IMR-90 (cell line): ENCODE measurements at regions not wholly inside any gene's neighbourhood (a gene's known extent, or its start where the extent isn't known, plus 50 kb on each side); places are given as distances from the start of the nearest gene placed in this dataset.

ENCODE experiments used
- ATAC-seq: fragments of 200-7000 bp; cut with Tn5 transposase; 2 replicates; pipeline ENCODE4 v1.9.1; 2020; ENCODE audit warnings: low read depth, mild to moderate bottlenecking, moderate library complexity
- BruUV-seq: library from RNA; stranded (reverse); fragments of 400-500 nt; replicated peaks from 2 replicates; lab custom pipeline; 2021; lab: Mats Ljungman, UMichigan
- CTCF ChIA-PET: fragments of 300-600 bp; formaldehyde crosslinking; extraction: SDS; loops from one replicate; lab custom pipeline; 2021; ENCODE audit warnings: antibody characterized with exemption; lab: Yijun Ruan, JAX
- POLR2A ChIA-PET: fragments of 300-600 bp; sonication (Branson Sonifier 250); formaldehyde crosslinking; loops from one replicate; lab custom pipeline; 2022; ENCODE audit warnings: antibody characterized with exemption; ENCODE audit not compliant: unreplicated experiment; lab: Charles Lee
- DNase-seq: peaks from one replicate; pipeline ENCODE4 v3.0.0; 2013
- H2AFZ ChIP-seq: replicated peaks from 2 replicates; pipeline ENCODE3; 2013; ENCODE audit warnings: low read length, mild to moderate bottlenecking; ENCODE audit not compliant: poor library complexity
- H2AK5ac ChIP-seq: 2 replicates; pipeline ENCODE4 v1.6.1; 2013; ENCODE audit warnings: low read depth, low read length, inconsistent platforms
- H2AK9ac ChIP-seq: replicated peaks from 2 replicates; pipeline ENCODE3; 2013; ENCODE audit warnings: mild to moderate bottlenecking, low read depth, low read length, moderate library complexity; ENCODE audit not compliant: poor library complexity
- H2BK120ac ChIP-seq: 2 replicates; pipeline ENCODE4 v1.6.1; 2013; ENCODE audit warnings: low read depth, low read length, inconsistent platforms
- H2BK15ac ChIP-seq: 3 replicates; pipeline ENCODE4 v1.6.1; 2013; ENCODE audit warnings: low read depth, low read length, inconsistent platforms
- H2BK20ac ChIP-seq: 2 replicates; pipeline ENCODE4 v1.6.1; 2013; ENCODE audit warnings: low read depth, mild to moderate bottlenecking, inconsistent platforms, low read length, moderate library complexity
- H2BK5ac ChIP-seq: 2 replicates; pipeline ENCODE4 v1.6.1; 2013; ENCODE audit warnings: mild to moderate bottlenecking, low read depth, low read length, inconsistent platforms; ENCODE audit not compliant: poor library complexity, severe bottlenecking
- H3K14ac ChIP-seq: replicated peaks from 2 replicates; pipeline ENCODE4 v1.6.1; 2013; ENCODE audit warnings: low read depth, low read length, inconsistent platforms
- H3K18ac ChIP-seq: 2 replicates; pipeline ENCODE4 v1.6.1; 2013; ENCODE audit warnings: low read depth, low read length, control low read depth
- H3K23ac ChIP-seq: 2 replicates; pipeline ENCODE4 v1.6.1; 2013; ENCODE audit warnings: low read depth, low read length, inconsistent platforms
- H3K27ac ChIP-seq: 2 replicates; pipeline ENCODE4 v1.5.1; 2013; ENCODE audit warnings: mild to moderate bottlenecking, control low read depth, low read length; ENCODE audit not compliant: insufficient read depth
- H3K27me3 ChIP-seq: 2 replicates; pipeline ENCODE4 v1.6.1; 2013; ENCODE audit warnings: low read length; ENCODE audit not compliant: control insufficient read depth, insufficient read depth
- H3K36me3 ChIP-seq: 2 replicates; pipeline ENCODE4 v1.6.1; 2013; ENCODE audit warnings: low read length, mixed read lengths; ENCODE audit not compliant: control insufficient read depth, insufficient read depth
- H3K4ac ChIP-seq: 2 replicates; pipeline ENCODE4 v1.6.1; 2013; ENCODE audit warnings: low read depth, low read length, inconsistent platforms
- H3K4me1 ChIP-seq: 2 replicates; pipeline ENCODE4 v1.6.1; 2013; ENCODE audit warnings: low read length, mixed read lengths; ENCODE audit not compliant: control insufficient read depth, insufficient read depth
- H3K4me2 ChIP-seq: 2 replicates; pipeline ENCODE4 v1.6.1; 2013; ENCODE audit warnings: low read depth, mild to moderate bottlenecking, control low read depth, low read length, moderate library complexity
- H3K4me3 ChIP-seq: 2 replicates; pipeline ENCODE4 v1.5.1; 2013; ENCODE audit warnings: low read depth, mild to moderate bottlenecking, control low read depth, low read length, moderate library complexity; ENCODE audit not compliant: insufficient read depth
- H3K56ac ChIP-seq: 2 replicates; pipeline ENCODE4 v1.6.1; 2013; ENCODE audit warnings: low read length, inconsistent platforms; ENCODE audit not compliant: insufficient read depth; ENCODE audit errors: extremely low read depth
- H3K79me1 ChIP-seq, 2 experiments: 2 replicates each; pipeline ENCODE4 v1.6.1; 2013; ENCODE audit warnings: low read length in 2 of 2, inconsistent platforms in 1 of 2, low read depth in 1 of 2
- H3K9ac ChIP-seq: 2 replicates; pipeline ENCODE4 v1.6.1; 2013; ENCODE audit warnings: low read depth, low read length, control low read depth
- H3K9me1 ChIP-seq: 2 replicates; pipeline ENCODE4 v1.6.1; 2013; ENCODE audit warnings: low read length, inconsistent platforms; ENCODE audit not compliant: insufficient read depth
- H3K9me3 ChIP-seq: 2 replicates; pipeline ENCODE4 v1.6.1; 2013; ENCODE audit warnings: low read length; ENCODE audit not compliant: control insufficient read depth, insufficient read depth
- H4K20me1 ChIP-seq: 2 replicates; pipeline ENCODE4 v1.6.1; 2013; ENCODE audit warnings: low read length, inconsistent platforms; ENCODE audit not compliant: insufficient read depth
- H4K5ac ChIP-seq: 2 replicates; pipeline ENCODE4 v1.6.1; 2013; ENCODE audit warnings: mild to moderate bottlenecking, low read depth, low read length, control low read depth
- H4K8ac ChIP-seq, 2 experiments: 2 replicates each; pipeline ENCODE4 v1.6.1; 2013; ENCODE audit warnings: low read depth in 2 of 2, low read length in 2 of 2, control low read depth in 1 of 2, inconsistent platforms in 1 of 2
- H4K91ac ChIP-seq: 2 replicates; pipeline ENCODE4 v1.6.1; 2013; ENCODE audit warnings: low read depth, low read length, inconsistent platforms; ENCODE audit not compliant: insufficient read depth
- BHLHE40 ChIP-seq: fragments of 150-350 bp; IDR thresholded peaks from 2 replicates; pipeline ENCODE4 v1.6.1; 2016; ENCODE audit warnings: mild to moderate bottlenecking, low read depth, low read length
- CEBPB ChIP-seq: IDR thresholded peaks from 2 replicates; pipeline ENCODE4 v1.6.1; 2012; ENCODE audit warnings: low read depth, low read length, improper control_type of control experiment
- FOS ChIP-seq: fragments of 150-350 bp; IDR thresholded peaks from 2 replicates; pipeline ENCODE4 v1.6.1; 2016; ENCODE audit warnings: low read depth, low read length
- MAFK ChIP-seq: IDR thresholded peaks from 2 replicates; pipeline ENCODE4 v1.6.1; 2012; ENCODE audit warnings: low read depth, low read length, improper control_type of control experiment
- MAZ ChIP-seq: IDR thresholded peaks from 2 replicates; pipeline ENCODE4 v1.6.1; 2012; ENCODE audit warnings: low read depth, mild to moderate bottlenecking, low read length, improper control_type of control experiment, moderate library complexity, borderline replicate concordance
- MXI1 ChIP-seq: IDR thresholded peaks from 2 replicates; pipeline ENCODE4 v1.6.1; 2012; ENCODE audit warnings: low read depth, mild to moderate bottlenecking, low read length, moderate library complexity, borderline replicate concordance
- NFE2L2 ChIP-seq: fragments of 150-350 bp; IDR thresholded peaks from 2 replicates; pipeline ENCODE4 v1.6.1; 2016; ENCODE audit warnings: low read depth, mild to moderate bottlenecking, low read length
- POLR2A ChIP-seq: IDR thresholded peaks from 2 replicates; pipeline ENCODE4 v1.6.1; 2012; ENCODE audit warnings: mild to moderate bottlenecking, low read depth, low read length
- RCOR1 ChIP-seq: IDR thresholded peaks from 2 replicates; pipeline ENCODE4 v1.6.1; 2012; ENCODE audit warnings: mild to moderate bottlenecking, low read length, improper control_type of control experiment; ENCODE audit not compliant: insufficient replicate concordance
- RFX5 ChIP-seq: IDR thresholded peaks from 2 replicates; pipeline ENCODE4 v1.8.0; 2012; ENCODE audit warnings: low read depth, mild to moderate bottlenecking, low read length, moderate library complexity
- SMC3 ChIP-seq: fragments of 150-350 bp; IDR thresholded peaks from 2 replicates; pipeline ENCODE4 v1.6.1; 2016; ENCODE audit warnings: low read depth, mild to moderate bottlenecking, antibody characterized with exemption, low read length, moderate library complexity
- USF2 ChIP-seq: fragments of 150-350 bp; IDR thresholded peaks from 2 replicates; pipeline ENCODE4 v1.6.1; 2017; ENCODE audit warnings: mild to moderate bottlenecking, antibody characterized with exemption, low read length, low read depth
- WGBS, 2 experiments: methylation state at CpG; one replicate each; pipeline versions ENCODE4 v1.1.5 to v1.1.7; 2013; ENCODE audit warnings: missing lambda C conversion rate in 2 of 2; ENCODE audit not compliant: insufficient read length in 1 of 2; ENCODE audit errors: extremely low coverage in 2 of 2; 5-methylcytosine and 5-hydroxymethylcytosine counted together
- dilution Hi-C: fragments of 300-500 bp; cut with HindIII; formaldehyde crosslinking; loops from one replicate; pipeline ENCODE4 v1.14.3; 2018; ENCODE audit warnings: low sequenced_read_pairs; ENCODE audit not compliant: unreplicated experiment
- in situ Hi-C: fragments of 300-500 bp; cut with MboI; formaldehyde crosslinking; loops from 3 replicates; pipeline ENCODE4 v1.14.3; 2019; ENCODE audit warnings: low sequenced_read_pairs, inconsistent platforms, mixed read lengths
- intact Hi-C: fragments of 100-400 bp; cut with micrococcal nuclease; formaldehyde crosslinking; loops from 2 replicates; pipeline ENCODE4 v1.10.0; 2022
- TF ChIP-seq, protein P1 (sequence below): fragments of 150-350 bp; IDR thresholded peaks from 2 replicates; pipeline ENCODE4 v1.6.1; 2016; ENCODE audit warnings: low read depth, mild to moderate bottlenecking, low read length, moderate library complexity, borderline replicate concordance

GRCh38 chr6:71492668-71493067 is 204.1 kb downstream of the OGFRL1 start:
- Histone ChIP-seq H3K9me1 (no peaks in the 10 kb centered on the region), H4K8ac (no peak overlapping the region), H3K4me3 (no peak overlapping the region), H2BK20ac (no peak overlapping the region), H3K4me2 (no peak overlapping the region), H3K27ac (no peak overlapping the region), H2AK9ac (no peak overlapping the region), H3K56ac (no peak overlapping the region), H2BK120ac (no peak overlapping the region), H4K91ac (no peak overlapping the region), H2BK15ac (no peak overlapping the region), H2AFZ (no peak overlapping the region), H3K4ac (no peak overlapping the region), H4K5ac (no peak overlapping the region), H3K23ac (no peak overlapping the region), H2BK5ac (no peak overlapping the region), H2AK5ac (no peak overlapping the region), H3K36me3 (no peaks in the 10 kb centered on the region), H3K18ac (no peak overlapping the region), H3K9ac (no peak overlapping the region), H4K20me1 (no peaks in the 10 kb centered on the region), H3K14ac (no peak overlapping the region), H3K9me3 (no peaks in the 10 kb centered on the region), H3K27me3 (no peaks in the 10 kb centered on the region), H3K4me1 (peaks cover 8% of the 10 kb centered on the region), H3K79me1 (no peaks in the 10 kb centered on the region)
- POLR2A ChIA-PET, result no interaction called here
- WGBS, 2 experiments, result no CpG with 5 or more reads among the region's 2 CpGs
- CTCF ChIA-PET, result no interaction called here
- intact Hi-C loops, result no loop called here
- BruUV-seq, result no TSS peak
- ATAC-seq (no peak), DNase-seq (no peak)
- no peak for TF ChIP-seq MAZ
- no peak for TF ChIP-seq FOS
- TF ChIP-seq POLR2A, result no peak
- no peak for TF ChIP-seq USF2
- TF ChIP-seq, protein P1, sequence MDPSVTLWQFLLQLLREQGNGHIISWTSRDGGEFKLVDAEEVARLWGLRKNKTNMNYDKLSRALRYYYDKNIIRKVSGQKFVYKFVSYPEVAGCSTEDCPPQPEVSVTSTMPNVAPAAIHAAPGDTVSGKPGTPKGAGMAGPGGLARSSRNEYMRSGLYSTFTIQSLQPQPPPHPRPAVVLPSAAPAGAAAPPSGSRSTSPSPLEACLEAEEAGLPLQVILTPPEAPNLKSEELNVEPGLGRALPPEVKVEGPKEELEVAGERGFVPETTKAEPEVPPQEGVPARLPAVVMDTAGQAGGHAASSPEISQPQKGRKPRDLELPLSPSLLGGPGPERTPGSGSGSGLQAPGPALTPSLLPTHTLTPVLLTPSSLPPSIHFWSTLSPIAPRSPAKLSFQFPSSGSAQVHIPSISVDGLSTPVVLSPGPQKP, result no peak
- TF ChIP-seq RCOR1, result no peak
- no peak for TF ChIP-seq MAFK
- no peak for TF ChIP-seq RFX5
- no peak for TF ChIP-seq CEBPB
- TF ChIP-seq BHLHE40, result no peak
- no peak for TF ChIP-seq SMC3
- no peak for TF ChIP-seq MXI1
- TF ChIP-seq NFE2L2, result no peak
- in situ Hi-C loops, result no loop called here
- dilution Hi-C loops, result no loop called here
